ENCODE measurements at regions not wholly inside any gene's neighbourhood (a gene's known extent, or its start where the extent isn't known, plus 50 kb on each side); places are given as distances from the start of the nearest gene placed in this dataset.

DNA sequence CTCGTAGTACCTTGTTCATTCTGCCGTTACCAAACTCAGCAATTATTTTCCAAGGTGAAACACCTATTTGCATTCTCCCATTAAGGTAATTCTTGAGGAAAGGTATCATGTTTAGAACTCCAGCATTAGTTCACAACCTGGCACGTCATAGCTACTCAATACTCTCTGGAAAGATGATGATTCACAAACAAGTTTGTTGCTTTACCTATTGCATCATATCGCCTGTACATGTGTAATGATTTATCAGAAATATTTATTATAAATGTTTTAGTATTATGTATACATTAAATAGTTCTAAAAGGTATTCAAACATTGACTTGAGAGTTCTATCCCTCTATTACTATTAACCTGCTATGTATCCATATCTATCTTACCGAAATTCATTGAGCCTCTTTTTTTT lies 658.3 kb upstream of the PITX2 start:
- TF ChIP-seq, protein P1, sequence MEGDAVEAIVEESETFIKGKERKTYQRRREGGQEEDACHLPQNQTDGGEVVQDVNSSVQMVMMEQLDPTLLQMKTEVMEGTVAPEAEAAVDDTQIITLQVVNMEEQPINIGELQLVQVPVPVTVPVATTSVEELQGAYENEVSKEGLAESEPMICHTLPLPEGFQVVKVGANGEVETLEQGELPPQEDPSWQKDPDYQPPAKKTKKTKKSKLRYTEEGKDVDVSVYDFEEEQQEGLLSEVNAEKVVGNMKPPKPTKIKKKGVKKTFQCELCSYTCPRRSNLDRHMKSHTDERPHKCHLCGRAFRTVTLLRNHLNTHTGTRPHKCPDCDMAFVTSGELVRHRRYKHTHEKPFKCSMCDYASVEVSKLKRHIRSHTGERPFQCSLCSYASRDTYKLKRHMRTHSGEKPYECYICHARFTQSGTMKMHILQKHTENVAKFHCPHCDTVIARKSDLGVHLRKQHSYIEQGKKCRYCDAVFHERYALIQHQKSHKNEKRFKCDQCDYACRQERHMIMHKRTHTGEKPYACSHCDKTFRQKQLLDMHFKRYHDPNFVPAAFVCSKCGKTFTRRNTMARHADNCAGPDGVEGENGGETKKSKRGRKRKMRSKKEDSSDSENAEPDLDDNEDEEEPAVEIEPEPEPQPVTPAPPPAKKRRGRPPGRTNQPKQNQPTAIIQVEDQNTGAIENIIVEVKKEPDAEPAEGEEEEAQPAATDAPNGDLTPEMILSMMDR (conservative IDR thresholded peaks at IDR 0.05; ENCODE audit: control insufficient read depth, insufficient read depth, low read depth, low read length): no peak
- DNase-seq (ENCODE audit: low read depth): no peak
- no peak overlapping the region for H3K4me3 ChIP-seq (ENCODE audit: control insufficient read depth, low read depth, low read length)

DNA sequence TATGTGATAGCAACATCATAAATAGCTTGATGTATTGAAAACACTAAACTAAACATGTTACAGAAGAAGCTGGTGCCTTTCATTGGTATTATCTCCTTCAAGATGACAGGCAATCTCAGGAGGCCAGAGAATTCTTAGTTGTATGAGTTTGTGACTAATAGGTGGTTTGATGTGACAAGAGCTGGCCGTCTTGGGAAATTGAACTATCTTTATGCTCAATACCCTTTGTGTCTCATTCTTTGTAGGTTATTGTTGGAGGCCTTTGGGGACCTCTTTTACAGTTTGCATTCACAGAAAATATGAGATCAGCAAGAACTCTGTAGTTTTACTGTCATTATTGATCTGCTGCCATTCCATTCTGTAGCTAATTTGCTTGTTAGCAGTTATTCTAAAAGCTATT lies 659.2 kb upstream of the PITX2 start:
- H3K4me3 ChIP-seq (ENCODE audit: control insufficient read depth, low read depth, low read length): no peak overlapping the region
- TF ChIP-seq, protein P1 (conservative IDR thresholded peaks at IDR 0.05; ENCODE audit: control insufficient read depth, insufficient read depth, low read depth, low read length): no peak
- no peak for DNase-seq (ENCODE audit: low read depth)

DNA sequence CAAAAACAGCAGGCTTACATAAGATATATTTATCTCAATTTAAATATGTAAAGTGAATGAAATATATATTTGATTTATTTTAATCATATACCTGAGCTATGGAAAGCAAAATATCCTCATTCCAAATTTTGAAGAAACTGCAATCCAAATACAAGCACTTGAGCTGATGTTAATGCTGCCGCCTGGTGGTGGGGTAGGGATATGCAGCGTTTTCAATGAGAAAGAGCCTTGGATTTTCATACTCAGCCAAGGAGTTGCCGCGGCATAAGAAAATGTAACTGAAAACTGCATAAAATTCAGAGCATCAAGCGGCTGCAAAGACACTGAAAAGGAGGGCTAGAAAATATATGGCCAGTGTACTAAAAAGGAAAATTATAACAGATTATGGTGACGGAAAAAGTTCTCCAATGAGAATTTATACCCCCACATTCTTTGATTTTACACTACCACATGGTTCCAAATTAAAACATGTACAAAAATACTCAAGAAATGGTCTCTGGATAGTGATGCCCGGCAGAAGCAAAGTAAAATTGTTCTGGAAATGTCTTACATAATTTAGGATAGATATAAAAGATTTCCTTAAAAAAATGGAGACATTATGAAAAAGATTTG lies 660.3 kb upstream of the PITX2 start:
- no peak overlapping the region for H3K4me3 ChIP-seq (ENCODE audit: control insufficient read depth, low read depth, low read length)
- peak; percentile 64 for DNase-seq (ENCODE audit: low read depth)
- TF ChIP-seq, protein P1 (conservative IDR thresholded peaks at IDR 0.05; ENCODE audit: control insufficient read depth, insufficient read depth, low read depth, low read length): peak; percentile 88

DNA sequence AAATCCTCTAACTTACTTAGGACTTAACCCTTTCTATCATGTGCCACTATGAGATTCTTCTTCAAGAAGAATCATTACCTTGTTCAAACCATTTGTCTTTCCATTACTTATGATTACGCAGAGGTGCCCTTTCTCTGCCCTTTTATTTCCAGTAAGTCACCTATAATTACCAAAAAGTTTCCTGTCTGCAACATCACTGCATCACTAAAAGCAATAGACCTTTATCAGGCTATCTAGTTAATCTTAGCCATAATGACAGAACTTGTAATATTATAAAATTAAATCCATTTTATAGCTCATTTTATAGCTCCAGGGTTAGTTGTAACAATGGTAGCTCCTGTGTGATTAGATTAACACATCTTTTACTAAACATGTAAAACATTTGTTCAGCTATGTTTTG lies 673.6 kb upstream of the PITX2 start:
- no peak overlapping the region for H3K4me3 ChIP-seq (ENCODE audit: control insufficient read depth, low read depth, low read length)
- no peak for DNase-seq (ENCODE audit: low read depth)
- TF ChIP-seq, protein P1 (conservative IDR thresholded peaks at IDR 0.05; ENCODE audit: control insufficient read depth, insufficient read depth, low read depth, low read length): no peak

DNA sequence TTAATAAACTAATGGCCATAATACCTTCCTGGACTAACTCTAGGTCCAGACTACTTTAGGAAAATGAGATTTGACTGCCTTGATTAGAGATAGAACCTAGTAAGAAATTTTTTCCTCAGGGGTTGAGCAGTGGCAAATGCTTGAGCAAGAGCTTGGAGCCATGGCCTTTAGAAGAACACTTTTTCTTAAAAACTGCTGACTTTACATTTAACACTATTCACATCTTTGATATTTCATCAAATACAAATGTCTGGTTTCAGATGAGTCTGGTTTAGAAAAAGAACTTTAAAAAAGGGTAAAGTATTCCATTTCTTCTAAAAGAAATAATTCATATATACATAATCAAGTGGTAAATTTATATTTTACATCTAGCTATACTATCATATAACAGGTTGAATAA lies 680.9 kb upstream of the PITX2 start:
- H3K4me3 ChIP-seq (ENCODE audit: control insufficient read depth, low read depth, low read length): no peak overlapping the region
- no peak for DNase-seq (ENCODE audit: low read depth)
- TF ChIP-seq, protein P1 (conservative IDR thresholded peaks at IDR 0.05; ENCODE audit: control insufficient read depth, insufficient read depth, low read depth, low read length): no peak

DNA sequence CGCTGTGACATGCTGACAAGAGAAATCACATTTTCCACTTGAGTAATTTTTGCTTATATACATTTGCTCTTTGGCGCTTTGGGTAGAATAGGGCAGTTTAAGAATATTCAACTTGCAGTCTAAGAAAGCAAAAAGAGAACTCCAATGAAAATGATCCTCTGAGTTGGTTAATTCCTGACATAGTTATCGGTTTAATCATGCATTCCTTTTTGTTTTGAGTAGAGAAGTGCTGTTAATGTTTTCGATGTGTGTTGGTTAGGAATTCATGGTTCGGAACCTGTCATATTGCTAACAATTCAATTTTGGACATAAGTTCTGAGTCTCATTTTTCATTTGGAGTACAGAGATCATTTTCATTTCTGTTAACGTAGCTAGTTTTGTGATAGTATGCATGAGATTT lies 700.6 kb upstream of the PITX2 start:
- TF ChIP-seq, protein P1 (conservative IDR thresholded peaks at IDR 0.05; ENCODE audit: control insufficient read depth, insufficient read depth, low read depth, low read length): no peak
- peak; percentile 53 for DNase-seq (ENCODE audit: low read depth)

DNA sequence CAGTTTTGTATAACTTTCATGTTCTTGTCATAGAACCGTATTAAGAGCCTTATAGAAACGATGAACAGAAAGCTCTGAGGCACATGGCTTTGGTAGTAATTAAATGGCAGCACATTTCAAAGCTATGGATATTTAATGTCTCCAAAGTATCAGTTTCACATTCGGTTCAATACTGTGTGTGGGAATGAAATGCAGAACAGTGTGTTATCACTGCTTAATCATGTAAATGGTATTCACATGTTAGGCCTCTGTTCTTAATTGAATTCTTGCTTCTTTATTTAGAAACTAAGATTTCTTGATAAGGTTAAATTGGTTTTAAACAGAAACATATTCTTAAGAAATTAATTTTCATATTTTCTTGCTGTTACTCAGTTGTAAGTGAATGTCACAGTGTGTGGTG lies 701.0 kb upstream of the PITX2 start:
- TF ChIP-seq, protein P1 (conservative IDR thresholded peaks at IDR 0.05; ENCODE audit: control insufficient read depth, insufficient read depth, low read depth, low read length): no peak
- DNase-seq (ENCODE audit: low read depth): peak; percentile 18

More for the DNA sequence above, 700.6 kb upstream of the PITX2 start:
- H3K4me3 ChIP-seq (ENCODE audit: control insufficient read depth, low read depth, low read length): no peak overlapping the region

More for the DNA sequence above, 701.0 kb upstream of the PITX2 start:
- no peak overlapping the region for H3K4me3 ChIP-seq (ENCODE audit: control insufficient read depth, low read depth, low read length)

All from fibroblast of mammary gland (primary cell).